ENCODE measurements at regions not wholly inside any gene's neighbourhood (a gene's known extent, or its start where the extent isn't known, plus 50 kb on each side); places are given as distances from the start of the nearest gene placed in this dataset.
"Not testable (repeated sequence)": the region's sequence is repeated elsewhere in the genome, so short reads cannot be mapped to it uniquely, and the experiment has no call there.

GRCh38 chr10:124157271-124157681 is 63.9 kb upstream of the CHST15 start:
- ATAC-seq: no peak
- Mint-ChIP-seq H3K36me3 (no peaks in the 10 kb centered on the region), H3K4me1 (no peaks in the 10 kb centered on the region), H3K27me3 (peaks cover 20% of the 10 kb centered on the region), H3K9me3 (no peaks in the 10 kb centered on the region), H3K4me3 (no peak overlapping the region), H3K27ac (no peak overlapping the region)

DNA sequence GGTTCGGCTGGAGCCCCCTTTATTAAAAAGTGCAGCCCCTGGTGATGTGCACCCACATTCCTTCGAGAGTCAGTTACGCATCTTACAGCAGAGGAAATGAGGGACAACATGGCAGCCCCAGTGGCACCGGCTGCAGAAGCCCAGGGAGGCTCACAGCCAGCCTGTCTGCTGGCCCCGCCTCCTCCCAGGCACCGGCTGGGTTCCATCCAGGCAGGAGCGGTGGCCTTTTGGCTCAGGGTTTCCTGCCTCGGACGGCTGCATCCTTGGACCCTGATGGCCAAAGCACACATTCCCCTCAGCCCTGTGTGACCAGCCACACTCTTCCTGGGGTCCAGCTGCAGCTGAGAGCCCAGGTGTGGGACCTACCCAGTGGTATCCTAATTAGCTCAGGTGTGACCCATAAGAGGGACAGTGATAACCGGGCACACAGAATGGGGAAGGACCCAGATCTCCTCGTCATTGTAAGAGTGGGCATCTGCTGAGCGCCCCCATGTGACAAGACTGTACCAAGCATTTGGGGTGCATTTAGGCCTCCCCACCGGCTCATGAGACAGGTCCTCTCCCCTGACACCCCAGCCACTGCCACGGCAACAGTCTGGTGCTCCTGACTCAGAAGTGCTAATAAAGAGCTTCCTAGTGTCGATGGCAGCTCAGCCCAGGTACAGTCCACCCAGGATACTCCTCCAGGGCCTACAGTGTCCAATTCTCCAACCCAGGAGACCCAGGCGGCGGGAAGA is 63.3 kb upstream of the CHST15 start:
- Mint-ChIP-seq H3K4me3 (no peak overlapping the region), H3K27ac (no peak overlapping the region), H3K27me3 (peaks cover 14% of the 10 kb centered on the region), H3K4me1 (no peaks in the 10 kb centered on the region), H3K9me3 (no peaks in the 10 kb centered on the region), H3K36me3 (no peaks in the 10 kb centered on the region)
- peak; percentile 28 for ATAC-seq

DNA sequence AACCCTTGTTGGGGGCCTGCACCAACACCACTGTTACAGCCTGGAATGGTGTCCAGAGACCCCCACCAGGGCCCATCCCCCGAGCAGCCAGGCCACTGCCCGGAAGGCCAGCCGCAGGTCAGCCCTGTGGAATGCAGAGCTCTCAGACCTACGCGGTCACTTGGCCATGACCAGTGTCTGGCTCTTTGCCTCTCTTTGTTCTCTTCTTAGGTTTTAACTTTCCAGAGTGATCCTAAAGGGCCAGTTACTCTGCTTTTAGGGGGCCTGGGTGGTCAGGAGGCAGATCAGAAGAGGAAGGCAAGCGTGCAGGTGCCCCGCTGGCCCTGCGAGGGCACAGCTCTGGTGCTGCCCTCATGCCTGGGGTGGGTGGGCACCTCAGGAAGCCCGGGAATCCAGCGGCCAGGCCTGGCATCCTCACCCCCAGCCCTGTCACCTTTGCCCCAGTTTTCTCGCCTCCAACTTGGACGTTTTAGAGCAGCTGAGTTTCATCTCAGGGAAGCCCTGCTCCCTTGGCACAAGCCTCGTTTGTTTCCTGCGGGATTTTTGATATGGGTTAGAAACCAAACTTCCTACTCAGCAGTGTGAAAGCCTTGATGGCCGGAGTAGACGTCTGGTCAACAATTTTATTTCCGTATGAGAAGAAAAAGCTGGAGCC is 62.5 kb upstream of the CHST15 start:
- Mint-ChIP-seq H3K27ac (no peak overlapping the region), H3K27me3 (peaks cover 8% of the 10 kb centered on the region), H3K4me3 (no peak overlapping the region), H3K4me1 (no peaks in the 10 kb centered on the region), H3K9me3 (no peaks in the 10 kb centered on the region), H3K36me3 (no peaks in the 10 kb centered on the region)
- no peak for ATAC-seq

- Mint-ChIP-seq H3K27ac (no peak overlapping the region), H3K4me3 (no peak overlapping the region), H3K4me1 (no peaks in the 10 kb centered on the region), H3K27me3 (no peaks in the 10 kb centered on the region), H3K9me3 (no peaks in the 10 kb centered on the region), H3K36me3 (no peaks in the 10 kb centered on the region)
- peak; percentile 71 for ATAC-seq
Measured at GRCh38 chr10:124153023-124153826, 59.8 kb upstream of the CHST15 start.

- Mint-ChIP-seq H3K27me3 (no peaks in the 10 kb centered on the region), H3K4me3 (no peak overlapping the region)
- ATAC-seq: peak; percentile 31
Measured at GRCh38 chr10:124152139-124153022, 59.0 kb upstream of the CHST15 start.

GRCh38 chr10:124151466-124152095 is 58.2 kb upstream of the CHST15 start:
- H3K36me3 Mint-ChIP-seq: no peaks in the 10 kb centered on the region
- no peak for ATAC-seq
- no peaks in the 10 kb centered on the region for H3K4me1 Mint-ChIP-seq
- H3K4me3 Mint-ChIP-seq: no peak overlapping the region
- peak overlapping the region; percentile 17 for H3K27ac Mint-ChIP-seq
- no peaks in the 10 kb centered on the region for H3K9me3 Mint-ChIP-seq
- no peaks in the 10 kb centered on the region for H3K27me3 Mint-ChIP-seq

More at GRCh38 chr10:124152139-124153022, 59.0 kb upstream of the CHST15 start:
- Mint-ChIP-seq H3K27ac (no peak overlapping the region), H3K4me1 (no peaks in the 10 kb centered on the region), H3K36me3 (no peaks in the 10 kb centered on the region), H3K9me3 (no peaks in the 10 kb centered on the region)

GRCh38 chr10:124150807-124151417 is 57.5 kb upstream of the CHST15 start:
- Mint-ChIP-seq H3K9me3 (no peaks in the 10 kb centered on the region), H3K27ac (peak overlapping the region; percentile 17), H3K36me3 (no peaks in the 10 kb centered on the region), H3K4me3 (no peak overlapping the region), H3K27me3 (no peaks in the 10 kb centered on the region), H3K4me1 (no peaks in the 10 kb centered on the region)
- no peak for ATAC-seq

DNA sequence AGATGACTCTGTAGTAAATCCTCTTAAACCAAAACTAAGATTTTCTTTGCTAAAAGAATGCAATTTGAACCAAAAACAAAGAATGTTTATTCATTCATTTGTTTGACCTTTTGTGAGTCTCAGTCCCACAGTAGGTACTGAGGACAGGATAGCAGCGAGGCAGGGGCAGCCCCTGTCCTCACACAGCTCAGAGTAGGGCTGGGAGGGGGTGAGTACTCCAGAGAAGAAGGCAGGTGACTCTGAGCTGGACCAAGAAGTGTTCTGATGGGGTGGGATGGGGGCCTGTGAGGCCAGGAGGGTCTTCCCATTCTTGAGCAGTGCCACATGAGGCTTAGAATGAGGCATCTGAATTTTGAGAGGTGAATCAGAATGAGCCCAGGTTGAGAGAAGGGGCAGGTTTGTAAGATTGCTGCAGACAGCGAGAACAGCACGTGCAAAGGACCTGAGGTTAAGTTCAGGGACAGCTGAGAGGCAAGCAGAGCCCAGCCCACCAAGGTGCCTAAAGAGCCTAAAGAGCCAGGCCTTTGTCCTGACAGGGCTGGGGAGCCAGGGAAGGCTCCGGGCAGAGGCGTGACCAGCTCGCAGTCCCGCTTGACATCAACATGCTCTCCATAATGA is 56.9 kb upstream of the CHST15 start:
- no peak for ATAC-seq
- no peaks in the 10 kb centered on the region for H3K36me3 Mint-ChIP-seq
- peaks cover 2% of the 10 kb centered on the region for H3K4me1 Mint-ChIP-seq
- no peaks in the 10 kb centered on the region for H3K9me3 Mint-ChIP-seq
- no peak overlapping the region for H3K4me3 Mint-ChIP-seq
- peak overlapping the region; percentile 31 for H3K27ac Mint-ChIP-seq
- H3K27me3 Mint-ChIP-seq: no peaks in the 10 kb centered on the region

- Mint-ChIP-seq H3K36me3 (no peaks in the 10 kb centered on the region), H3K4me3 (no peak overlapping the region)
Measured at GRCh38 chr10:124149189-124150042, 56.0 kb upstream of the CHST15 start.

GRCh38 chr10:124148509-124149188 is 55.3 kb upstream of the CHST15 start:
- H3K9me3 Mint-ChIP-seq, H3K27ac Mint-ChIP-seq, H3K4me3 Mint-ChIP-seq, H3K27me3 Mint-ChIP-seq, H3K4me1 Mint-ChIP-seq, ATAC-seq, H3K36me3 Mint-ChIP-seq: not testable (repeated sequence)

More at GRCh38 chr10:124149189-124150042, 56.0 kb upstream of the CHST15 start:
- H3K9me3 Mint-ChIP-seq: no peaks in the 10 kb centered on the region
- ATAC-seq: no peak
- H3K27me3 Mint-ChIP-seq: no peaks in the 10 kb centered on the region
- peak overlapping the region; percentile 31 for H3K27ac Mint-ChIP-seq
- peaks cover 8% of the 10 kb centered on the region for H3K4me1 Mint-ChIP-seq

DNA sequence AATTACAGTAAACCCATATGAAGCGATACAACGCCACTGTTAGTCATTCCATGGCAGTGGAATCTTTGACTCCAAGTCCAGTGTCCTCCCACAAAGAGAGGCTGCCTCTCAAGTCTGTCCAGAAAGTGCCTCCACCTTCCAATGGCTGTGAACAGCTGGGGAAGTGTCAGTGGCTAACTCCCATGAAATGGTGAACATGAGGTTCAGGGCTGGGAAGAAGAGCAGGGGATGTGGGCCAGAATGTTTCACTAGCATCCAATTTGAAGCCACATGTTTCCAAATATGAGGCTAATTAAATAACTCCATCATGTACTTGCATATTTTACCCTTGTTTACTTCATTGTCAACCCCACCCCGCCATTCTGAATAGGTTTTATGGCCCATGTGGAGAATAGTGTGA is 53.1 kb upstream of the CHST15 start:
- Mint-ChIP-seq H3K36me3 (no peaks in the 10 kb centered on the region), H3K27ac (no peak overlapping the region), H3K4me3 (no peak overlapping the region), H3K9me3 (no peaks in the 10 kb centered on the region), H3K27me3 (no peaks in the 10 kb centered on the region), H3K4me1 (peaks cover 8% of the 10 kb centered on the region)
- ATAC-seq: no peak

DNA sequence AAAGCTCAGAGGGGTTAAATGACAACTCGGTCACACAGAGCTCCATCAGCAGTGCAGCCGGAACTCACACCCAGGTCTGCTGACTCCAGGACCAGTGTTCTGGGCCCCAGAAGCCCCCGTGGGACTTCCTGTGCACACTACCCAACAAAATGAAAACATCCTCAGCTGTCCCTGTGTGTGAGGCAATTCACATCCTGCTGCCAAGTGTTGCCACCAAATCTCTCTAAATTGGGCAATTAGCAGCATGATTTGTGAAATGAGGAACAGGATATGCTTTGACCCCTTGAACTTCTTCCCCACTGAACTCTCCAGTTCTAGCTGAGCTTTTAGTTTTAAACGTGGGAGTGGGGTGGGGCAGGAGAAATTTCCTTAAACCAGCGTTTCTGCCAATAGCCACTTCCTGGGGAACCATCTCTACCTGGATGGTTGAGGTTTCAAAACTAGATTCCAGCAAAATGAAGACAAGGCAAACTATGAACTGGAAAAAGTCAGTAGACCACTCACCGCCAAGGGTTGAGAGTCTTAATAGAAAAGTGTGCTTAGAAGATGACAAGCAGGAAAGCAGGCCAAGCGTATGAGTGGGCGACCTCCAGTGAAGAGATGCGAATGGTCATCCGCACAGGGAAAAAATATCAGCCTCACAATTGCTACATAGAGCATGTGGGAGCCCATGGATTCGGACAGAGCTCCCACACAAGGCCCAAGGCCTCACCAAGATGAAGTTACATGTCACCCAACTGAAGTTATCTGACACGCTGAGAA is 51.9 kb upstream of the CHST15 start:
- ATAC-seq: no peak
- H3K36me3 Mint-ChIP-seq: no peaks in the 10 kb centered on the region
- H3K4me3 Mint-ChIP-seq: no peak overlapping the region
- H3K9me3 Mint-ChIP-seq: no peaks in the 10 kb centered on the region
- H3K27ac Mint-ChIP-seq: no peak overlapping the region
- peaks cover 8% of the 10 kb centered on the region for H3K4me1 Mint-ChIP-seq
- no peaks in the 10 kb centered on the region for H3K27me3 Mint-ChIP-seq

Measured in stimulated activated memory B cell treated with anti-CD40 and anti-IgM and Interleukin-4, amounts not matched to agents 10 μg/mL and 1 μg/mL and 100 μg/mL, for 72 hours (primary cell).